B cell (primary cell): ENCODE measurements at regions not wholly inside any gene's neighbourhood (a gene's known extent, or its start where the extent isn't known, plus 50 kb on each side); places are given as distances from the start of the nearest gene placed in this dataset.

Experiments used
- ATAC-seq: fragments of 200-7000 bp; cut with Tn5 transposase; one replicate; pipeline ENCODE4 v1.10.0; 2021; ENCODE audit warnings: low read depth, mild to moderate bottlenecking, moderate number of reproducible peaks, moderate library complexity
- CTCF ChIA-PET: fragments of 350-600 bp; sonication (Branson Sonifier 250); formaldehyde crosslinking; loops from one replicate; lab custom pipeline; 2021; ENCODE audit warnings: antibody characterized with exemption, inconsistent platforms; lab: Charles Lee
- POLR2A ChIA-PET: fragments of 350-600 bp; sonication (Branson Sonifier 250); formaldehyde crosslinking; loops from one replicate; lab custom pipeline; 2021; ENCODE audit warnings: antibody characterized with exemption; lab: Charles Lee
- DNase-seq: peaks from one replicate; pipeline ENCODE4 v3.0.0; 2013
- H2AFZ ChIP-seq: 2 replicates; pipeline ENCODE4 v1.6.1; 2012; ENCODE audit warnings: mild to moderate bottlenecking, low read depth, low read length; ENCODE audit not compliant: insufficient read depth, poor library complexity, severe bottlenecking
- H3K27ac ChIP-seq, 2 donors: 1 replicate in 1 of 2; 2 replicates in 1 of 2; pipeline ENCODE4 v1.5.1; 2012 to 2013; ENCODE audit warnings: low read length in 2 of 2, mild to moderate bottlenecking in 2 of 2, moderate library complexity in 1 of 2
- H3K27me3 ChIP-seq, 4 experiments: fragments of 200-600 bp in 1 of 4; sonication (generic) in 1 of 4; replicated peaks in 1 of 4; 1 replicate in 2 of 4; 2 replicates in 2 of 4; pipeline versions ENCODE4 v1.6.1 to v1.7.0; 2013 to 2016; ENCODE audit warnings: low read length in 3 of 4, mild to moderate bottlenecking in 2 of 4, mixed read lengths in 1 of 4, moderate library complexity in 1 of 4; ENCODE audit not compliant: insufficient read depth in 4 of 4, control insufficient read depth in 3 of 4; ENCODE audit errors: control extremely low read depth in 1 of 4
- H3K36me3 ChIP-seq, 2 experiments: replicated peaks in 1 of 2; 1 replicate in 1 of 2; 2 replicates in 1 of 2; pipeline versions ENCODE4 v1.6.1 to v1.7.1; 2013; ENCODE audit warnings: low read length in 1 of 2; ENCODE audit not compliant: insufficient read depth in 2 of 2, control insufficient read depth in 1 of 2; ENCODE audit errors: control extremely low read depth in 1 of 2, extremely low read depth in 1 of 2
- H3K4me1 ChIP-seq, 2 donors: fragments of 200-600 bp in 1 of 2; sonication (generic) in 1 of 2; 1 replicate in 1 of 2; 2 replicates in 1 of 2; pipeline versions ENCODE4 v1.5.1 to v1.6.1; 2013 to 2017; ENCODE audit warnings: low read length in 2 of 2; ENCODE audit not compliant: control insufficient read depth in 2 of 2, insufficient read depth in 2 of 2
- H3K4me2 ChIP-seq: replicated peaks from 2 replicates; pipeline ENCODE3; 2012; ENCODE audit warnings: mild to moderate bottlenecking, low read depth, low read length; ENCODE audit not compliant: poor library complexity, severe bottlenecking
- H3K4me3 ChIP-seq, 5 experiments: fragments of 200-600 bp in 1 of 5; sonication (generic) in 1 of 5; 1 replicate in 3 of 5; 2 replicates in 2 of 5; pipeline versions ENCODE4 v1.5.1 to v1.7.0; 2011 to 2016; ENCODE audit warnings: low read length in 4 of 5, mild to moderate bottlenecking in 4 of 5, low read depth in 2 of 5, control low read depth in 1 of 5, moderate library complexity in 1 of 5; ENCODE audit not compliant: insufficient read depth in 1 of 5; ENCODE audit errors: control extremely low read depth in 1 of 5, extremely low read depth in 1 of 5
- H3K79me2 ChIP-seq: fragments of 200-600 bp; sonication (generic); one replicate; pipeline ENCODE4 v1.6.0; 2016; ENCODE audit warnings: low read length; ENCODE audit not compliant: control insufficient read depth, insufficient read depth
- H3K9ac ChIP-seq: fragments of 200-600 bp; sonication (generic); 2 replicates; pipeline ENCODE4 v1.6.1; 2017; ENCODE audit warnings: mild to moderate bottlenecking, low read length, moderate library complexity
- H3K9me3 ChIP-seq, 3 donors: one replicate each; pipeline versions ENCODE4 v1.6.1 to v1.7.1; 2013; ENCODE audit warnings: low read length in 2 of 3; ENCODE audit not compliant: control insufficient read depth in 2 of 3, insufficient read depth in 1 of 3; ENCODE audit errors: control extremely low read depth in 1 of 3
- H4K20me1 ChIP-seq: 2 replicates; pipeline ENCODE4 v1.6.0; 2012; ENCODE audit warnings: mild to moderate bottlenecking, low read length; ENCODE audit not compliant: insufficient read depth, control insufficient read depth, poor library complexity, severe bottlenecking
- H3K27ac Mint-ChIP-seq: one replicate; pipeline ENCODE4 v1.8.0; 2021; ENCODE audit warnings: mixed read lengths
- H3K27me3 Mint-ChIP-seq: one replicate; pipeline ENCODE4 v1.8.0; 2021; ENCODE audit warnings: mixed read lengths
- H3K4me1 Mint-ChIP-seq: one replicate; pipeline ENCODE4 v1.8.0; 2021; ENCODE audit warnings: mixed read lengths
- H3K4me3 Mint-ChIP-seq: one replicate; pipeline ENCODE4 v1.8.0; 2021; ENCODE audit warnings: mixed read lengths
- H3K9me3 Mint-ChIP-seq: one replicate; pipeline ENCODE4 v1.8.0; 2022; ENCODE audit warnings: mixed read lengths; ENCODE audit not compliant: insufficient read depth
- CTCF ChIP-seq: fragments of 200-600 bp; IDR thresholded peaks from one replicate; pipeline ENCODE4 v1.8.0; 2022; ENCODE audit warnings: antibody characterized with exemption, mild to moderate bottlenecking
- EZH2 ChIP-seq: IDR thresholded peaks from 2 replicates; pipeline ENCODE4 v1.6.1; 2012; ENCODE audit warnings: borderline replicate concordance, low read depth, mild to moderate bottlenecking, moderate library complexity, low read length; ENCODE audit not compliant: insufficient read depth, poor library complexity, severe bottlenecking
- WGBS: methylation state at CpG from one replicate; pipeline ENCODE4 v1.1.5; 2013; ENCODE audit warnings: missing lambda C conversion rate; ENCODE audit not compliant: insufficient coverage; 5-methylcytosine and 5-hydroxymethylcytosine counted together
- intact Hi-C: fragments of 100-400 bp; cut with micrococcal nuclease; formaldehyde crosslinking; loops from one replicate; pipeline ENCODE4 v1.10.0; 2022

GRCh38 chr1:172774561-172774960, 115.7 kb downstream of the FASLG start:
- TF ChIP-seq CTCF (no peak), EZH2 (no peak)
- H3K4me1 Mint-ChIP-seq = peaks cover 8% of the 10 kb centered on the region
- Histone ChIP-seq H3K36me3 (no peaks in the 10 kb centered on the region), H3K4me2 (no peak overlapping the region), H3K9ac (no peak overlapping the region), H3K9me3 (no peaks in the 10 kb centered on the region), H3K27ac (no peak overlapping the region), H3K4me3 (no peak overlapping the region), H3K27me3 (no peaks in the 10 kb centered on the region), H3K4me1 (no peaks in the 10 kb centered on the region), H3K79me2 (no peaks in the 10 kb centered on the region), H4K20me1 (no peaks in the 10 kb centered on the region), H2AFZ (no peak overlapping the region)
- no peaks in the 10 kb centered on the region for H3K27me3 Mint-ChIP-seq
- CTCF ChIA-PET = interaction anchor here (1.2 to 2.8 kb wide), 3 partner anchors 19 to 427 kb away, joined by 3 to 12 read pairs (median 9); no protein-coding TSS in a partner anchor
- WGBS = 92% methylated on average over 2 of the region's 3 CpGs
- DNase-seq (no peak), ATAC-seq (no peak)
- intact Hi-C loops = no loop called here
- H3K27ac Mint-ChIP-seq = no peak overlapping the region
- POLR2A ChIA-PET = no interaction called here
- no peak overlapping the region for H3K4me3 Mint-ChIP-seq
- no peaks in the 10 kb centered on the region for H3K9me3 Mint-ChIP-seq

- no peaks in the 10 kb centered on the region for H4K20me1 ChIP-seq
- ATAC-seq (no peak), DNase-seq (no peak)
- H3K27ac ChIP-seq = no peak overlapping the region
- H3K4me2 ChIP-seq = no peak overlapping the region
- no peak overlapping the region for H3K4me3 ChIP-seq
- POLR2A ChIA-PET = no interaction called here
- intact Hi-C loops = no loop called here
- H3K36me3 ChIP-seq = no peaks in the 10 kb centered on the region
- Mint-ChIP-seq H3K9me3 (no peaks in the 10 kb centered on the region), H3K4me3 (no peak overlapping the region), H3K27ac (no peak overlapping the region), H3K27me3 (no peaks in the 10 kb centered on the region), H3K4me1 (peaks cover 8% of the 10 kb centered on the region)
- 82% methylated on average over 2 of the region's 3 CpGs for WGBS
- H3K9me3 ChIP-seq = no peaks in the 10 kb centered on the region
- H3K79me2 ChIP-seq = no peaks in the 10 kb centered on the region
- TF ChIP-seq EZH2 = no peak
- no peak for TF ChIP-seq CTCF
- no peaks in the 10 kb centered on the region for H3K27me3 ChIP-seq
- H2AFZ ChIP-seq = no peak overlapping the region
- CTCF ChIA-PET = interaction anchor here (1.2 to 2.8 kb wide), 4 partner anchors 20 to 428 kb away, joined by 3 to 12 read pairs (median 6); no protein-coding TSS in a partner anchor
- no peaks in the 10 kb centered on the region for H3K4me1 ChIP-seq
- H3K9ac ChIP-seq = no peak overlapping the region
These were observed 116.7 kb downstream of the FASLG start for GRCh38 chr1:172775606-172776005.
